K562 (cell line): ENCODE measurements at regions not wholly inside any gene's neighbourhood (a gene's known extent, or its start where the extent isn't known, plus 50 kb on each side); places are given as distances from the start of the nearest gene placed in this dataset.

ENCODE experiments used
- CHD2 ChIP-seq: IDR thresholded peaks from 2 replicates; pipeline ENCODE4 v1.6.1; 2011; ENCODE audit warnings: low read depth, low read length
- MEF2D ChIP-seq: conservative IDR thresholded peaks from 2 replicates; pipeline ENCODE4 v1.6.1; 2016; ENCODE audit warnings: low read depth, missing genetic modification characterization, missing compliant biosample characterization
- MXI1 ChIP-seq: IDR thresholded peaks from 2 replicates; pipeline ENCODE4 v1.6.1; 2011; ENCODE audit warnings: low read depth, mild to moderate bottlenecking, improper control_type of control experiment, low read length
- NFE2L1 ChIP-seq: fragments of 450-650 bp; IDR thresholded peaks from 2 replicates; pipeline ENCODE4 v1.6.1; 2016; ENCODE audit warnings: missing genetic modification characterization, low read depth, mild to moderate bottlenecking, missing compliant biosample characterization, moderate library complexity, borderline replicate concordance
- RNF2 ChIP-seq: sonication (generic); IDR thresholded peaks from 2 replicates; pipeline ENCODE4 v1.6.1; 2016
- ZHX1 ChIP-seq: fragments of 150-350 bp; conservative IDR thresholded peaks from 2 replicates; pipeline ENCODE4 v1.6.1; 2014; ENCODE audit warnings: low read length
- ZKSCAN8 ChIP-seq: fragments of 200-800 bp; sonication (Bioruptor generic); IDR thresholded peaks from 2 replicates; pipeline ENCODE4 v1.6.1; 2016; ENCODE audit warnings: missing genetic modification characterization, missing compliant biosample characterization
- ZNF253 ChIP-seq: fragments of 250-450 bp; sonication (Bioruptor Pico); conservative IDR thresholded peaks from 2 replicates; pipeline ENCODE4 v1.6.1; 2021; ENCODE audit warnings: mild to moderate bottlenecking
- ZSCAN29 ChIP-seq: fragments of 450-650 bp; IDR thresholded peaks from 2 replicates; pipeline ENCODE4 v1.6.1; 2017

- TF ChIP-seq ZSCAN29 (no peak), ZHX1 (no peak), MXI1 (no peak), ZKSCAN8 (no peak), ZNF253 (CRISPR knock-in tag) (no peak), NFE2L1 (tag) (no peak), CHD2 (no peak), MEF2D (no peak), RNF2 (no peak)
Observed at GRCh38 chr5:2534970-2535369, 216.5 kb downstream of the IRX2 start.
